ENCODE measurements at regions not wholly inside any gene's neighbourhood (a gene's known extent, or its start where the extent isn't known, plus 50 kb on each side); places are given as distances from the start of the nearest gene placed in this dataset.

- Histone ChIP-seq H3K4me2 (ENCODE audit: control insufficient read depth, extremely low read depth, insufficient read depth, low read depth, low read length) (no peak overlapping the region), H4K20me1 (ENCODE audit: control insufficient read depth, extremely low read depth, insufficient read depth, low read length) (no peaks in the 10 kb centered on the region), H2AFZ (ENCODE audit: control insufficient read depth, low read length) (no peak overlapping the region), H3K9me3 (ENCODE audit: control insufficient read depth, low read depth, low read length) (no peaks in the 10 kb centered on the region), H3K79me2 (ENCODE audit: control insufficient read depth, insufficient read depth, low read length) (no peaks in the 10 kb centered on the region), H3K27ac (ENCODE audit: control insufficient read depth, insufficient read depth, low read length) (no peak overlapping the region), H3K9me1 (ENCODE audit: control insufficient read depth, extremely low read depth, insufficient read depth, low read length) (no peaks in the 10 kb centered on the region), H3K9ac (ENCODE audit: control insufficient read depth, extremely low read depth, insufficient read depth, low read length) (no peak overlapping the region), H3K4me1 (ENCODE audit: control insufficient read depth, extremely low read depth, insufficient read depth, low read length) (no peaks in the 10 kb centered on the region), H3K4me3 (ENCODE audit: control insufficient read depth in 2 of 3, extremely low read depth in 1 of 3, insufficient read depth in 2 of 3, low read depth in 1 of 3, low read length in 3 of 3) (no peak overlapping the region), H3K36me3 (ENCODE audit: control insufficient read depth in 2 of 2, extremely low read depth in 1 of 2, insufficient read depth in 2 of 2, low read length in 2 of 2) (no peaks in the 10 kb centered on the region), H3K27me3 (ENCODE audit: control insufficient read depth, extremely low read depth, insufficient read depth, low read length) (peaks cover 7% of the 10 kb centered on the region)
- dilution Hi-C loops (cut with MboI; ENCODE audit: extremely low pct_ligation_motif_present, low sequenced_read_pairs): no loop called here
- TF ChIP-seq CTCF (optimal IDR thresholded peaks at IDR 0.05 in 1 of 3, IDR thresholded peaks at IDR 0.05 in 1 of 3, conservative IDR thresholded peaks at IDR 0.05 in 1 of 3; ENCODE audit: extremely low read depth in 1 of 3, insufficient read depth in 2 of 3, low read length in 3 of 3): no peak
- TF ChIP-seq EZH2 (IDR thresholded peaks at IDR 0.05; ENCODE audit: low read length): no peak
- DNase-seq (ENCODE audit: low read depth, low spot score) (no peak), FAIRE-seq (no peak)
These were observed 85.3 kb downstream of the RPLP1 start for GRCh38 chr15:69537901-69538300.

GRCh38 chr15:69538379-69538778 is 85.8 kb downstream of the RPLP1 start:
- Histone ChIP-seq H3K9ac (ENCODE audit: control insufficient read depth, extremely low read depth, insufficient read depth, low read length) (no peak overlapping the region), H2AFZ (ENCODE audit: control insufficient read depth, low read length) (no peak overlapping the region), H3K79me2 (ENCODE audit: control insufficient read depth, insufficient read depth, low read length) (no peaks in the 10 kb centered on the region), H3K4me1 (ENCODE audit: control insufficient read depth, extremely low read depth, insufficient read depth, low read length) (no peaks in the 10 kb centered on the region), H3K4me3 (ENCODE audit: control insufficient read depth in 2 of 3, extremely low read depth in 1 of 3, insufficient read depth in 2 of 3, low read depth in 1 of 3, low read length in 3 of 3) (no peak overlapping the region), H3K36me3 (ENCODE audit: control insufficient read depth in 2 of 2, extremely low read depth in 1 of 2, insufficient read depth in 2 of 2, low read length in 2 of 2) (no peaks in the 10 kb centered on the region), H3K9me1 (ENCODE audit: control insufficient read depth, extremely low read depth, insufficient read depth, low read length) (no peaks in the 10 kb centered on the region), H3K27me3 (ENCODE audit: control insufficient read depth, extremely low read depth, insufficient read depth, low read length) (peaks cover 9% of the 10 kb centered on the region), H4K20me1 (ENCODE audit: control insufficient read depth, extremely low read depth, insufficient read depth, low read length) (no peaks in the 10 kb centered on the region), H3K9me3 (ENCODE audit: control insufficient read depth, low read depth, low read length) (no peaks in the 10 kb centered on the region), H3K27ac (ENCODE audit: control insufficient read depth, insufficient read depth, low read length) (no peak overlapping the region), H3K4me2 (ENCODE audit: control insufficient read depth, extremely low read depth, insufficient read depth, low read depth, low read length) (no peak overlapping the region)
- DNase-seq (ENCODE audit: low read depth, low spot score) (no peak), FAIRE-seq (no peak)
- TF ChIP-seq CTCF (optimal IDR thresholded peaks at IDR 0.05 in 1 of 3, IDR thresholded peaks at IDR 0.05 in 1 of 3, conservative IDR thresholded peaks at IDR 0.05 in 1 of 3; ENCODE audit: extremely low read depth in 1 of 3, insufficient read depth in 2 of 3, low read length in 3 of 3) (no peak), EZH2 (IDR thresholded peaks at IDR 0.05; ENCODE audit: low read length) (no peak)
- dilution Hi-C loops (cut with MboI; ENCODE audit: extremely low pct_ligation_motif_present, low sequenced_read_pairs): no loop called here

Measured in keratinocyte (primary cell).